Nephron progenitor cell (in vitro differentiated cells): ENCODE measurements at regions not wholly inside any gene's neighbourhood (a gene's known extent, or its start where the extent isn't known, plus 50 kb on each side); places are given as distances from the start of the nearest gene placed in this dataset.

Experiments used
- DNase-seq: peaks from one replicate; pipeline ENCODE4 v3.0.0; 2021
- H3K27ac Mint-ChIP-seq: 2 replicates; pipeline ENCODE4 v1.8.0; 2021; ENCODE audit warnings: mild to moderate bottlenecking, moderate library complexity, mixed read lengths
- H3K27me3 Mint-ChIP-seq: 2 replicates; pipeline ENCODE4 v1.8.0; 2021; ENCODE audit warnings: mild to moderate bottlenecking, low read depth, mixed read lengths; ENCODE audit not compliant: poor library complexity
- H3K36me3 Mint-ChIP-seq: 2 replicates; pipeline ENCODE4 v1.8.0; 2021; ENCODE audit warnings: low read depth, mixed read lengths
- H3K4me1 Mint-ChIP-seq: 2 replicates; pipeline ENCODE4 v1.8.0; 2021; ENCODE audit warnings: mixed read lengths
- H3K4me3 Mint-ChIP-seq: 2 replicates; pipeline ENCODE4 v1.8.0; 2021; ENCODE audit warnings: mild to moderate bottlenecking, moderate library complexity, mixed read lengths
- H3K9me3 Mint-ChIP-seq: 2 replicates; pipeline ENCODE4 v1.8.0; 2021; ENCODE audit warnings: mild to moderate bottlenecking, moderate library complexity, mixed read lengths
- CTCF ChIP-seq: fragments of 200-600 bp; sonication (generic); IDR thresholded peaks from 2 replicates; pipeline ENCODE4 v1.5.0; 2021; ENCODE audit warnings: antibody characterized with exemption

GRCh38 chr5:125421006-125421405 is 674.6 kb upstream of the ZNF608 start:
- Mint-ChIP-seq H3K27ac (no peak overlapping the region), H3K4me1 (peaks cover 67% of the 10 kb centered on the region), H3K36me3 (no peaks in the 10 kb centered on the region), H3K27me3 (no peaks in the 10 kb centered on the region), H3K4me3 (no peak overlapping the region), H3K9me3 (peaks cover 7% of the 10 kb centered on the region)
- no peak for DNase-seq
- no peak for TF ChIP-seq CTCF

- H3K4me1 Mint-ChIP-seq, result peaks cover 66% of the 10 kb centered on the region
- H3K4me3 Mint-ChIP-seq, result no peak overlapping the region
- H3K9me3 Mint-ChIP-seq, result peaks cover 13% of the 10 kb centered on the region
- no peak overlapping the region for H3K27ac Mint-ChIP-seq
- DNase-seq, result peak; percentile 12
- H3K27me3 Mint-ChIP-seq, result no peaks in the 10 kb centered on the region
- no peaks in the 10 kb centered on the region for H3K36me3 Mint-ChIP-seq
- TF ChIP-seq CTCF, result no peak
Observed at GRCh38 chr5:125422342-125422741, 675.9 kb upstream of the ZNF608 start.

GRCh38 chr5:125424402-125425141 is 678.1 kb upstream of the ZNF608 start:
- peaks cover 54% of the 10 kb centered on the region for H3K4me1 Mint-ChIP-seq
- no peak for TF ChIP-seq CTCF
- H3K27me3 Mint-ChIP-seq, result no peaks in the 10 kb centered on the region
- no peak for DNase-seq
- H3K9me3 Mint-ChIP-seq, result peaks cover 26% of the 10 kb centered on the region
- H3K27ac Mint-ChIP-seq, result peak overlapping the region; percentile 25
- no peak overlapping the region for H3K4me3 Mint-ChIP-seq
- peaks cover 8% of the 10 kb centered on the region for H3K36me3 Mint-ChIP-seq

- H3K4me1 Mint-ChIP-seq, result peaks cover 27% of the 10 kb centered on the region
- DNase-seq, result no peak
- H3K27me3 Mint-ChIP-seq, result no peaks in the 10 kb centered on the region
- H3K4me3 Mint-ChIP-seq, result no peak overlapping the region
- H3K27ac Mint-ChIP-seq, result no peak overlapping the region
- TF ChIP-seq CTCF, result no peak
- H3K36me3 Mint-ChIP-seq, result peaks cover 13% of the 10 kb centered on the region
- H3K9me3 Mint-ChIP-seq, result peaks cover 37% of the 10 kb centered on the region
Observed at GRCh38 chr5:125429498-125429897, 683.1 kb upstream of the ZNF608 start.

GRCh38 chr5:125433457-125433856 is 687.0 kb upstream of the ZNF608 start:
- H3K4me1 Mint-ChIP-seq, result no peaks in the 10 kb centered on the region
- peaks cover 12% of the 10 kb centered on the region for H3K36me3 Mint-ChIP-seq
- no peak for DNase-seq
- peaks cover 2% of the 10 kb centered on the region for H3K27me3 Mint-ChIP-seq
- H3K27ac Mint-ChIP-seq, result no peak overlapping the region
- no peak overlapping the region for H3K4me3 Mint-ChIP-seq
- TF ChIP-seq CTCF, result no peak
- peaks cover 51% of the 10 kb centered on the region for H3K9me3 Mint-ChIP-seq

- H3K9me3 Mint-ChIP-seq, result peaks cover 87% of the 10 kb centered on the region
- H3K4me3 Mint-ChIP-seq, result no peak overlapping the region
- no peak for TF ChIP-seq CTCF
- H3K36me3 Mint-ChIP-seq, result peaks cover 60% of the 10 kb centered on the region
- peaks cover 9% of the 10 kb centered on the region for H3K4me1 Mint-ChIP-seq
- H3K27ac Mint-ChIP-seq, result no peak overlapping the region
- H3K27me3 Mint-ChIP-seq, result peaks cover 2% of the 10 kb centered on the region
- DNase-seq, result no peak
Observed at GRCh38 chr5:125439243-125439642, 692.8 kb upstream of the ZNF608 start.
